Adipocyte (in vitro differentiated cells): ENCODE measurements at regions not wholly inside any gene's neighbourhood (a gene's known extent, or its start where the extent isn't known, plus 50 kb on each side); places are given as distances from the start of the nearest gene placed in this dataset.
"Not testable (repeated sequence)": the region's sequence is repeated elsewhere in the genome, so short reads cannot be mapped to it uniquely, and the experiment has no call there.

Experiments
- DNase-seq: peaks from one replicate; pipeline ENCODE4 v3.0.0-alpha.2; 2015; ENCODE audit warnings: low read depth
- H3K27me3 ChIP-seq: replicated peaks from 2 replicates; pipeline ENCODE4 v1.7.0; 2013; ENCODE audit warnings: mild to moderate bottlenecking, low read length, moderate library complexity; ENCODE audit not compliant: control insufficient read depth, insufficient read depth
- H3K36me3 ChIP-seq: 2 replicates; pipeline ENCODE4 v1.7.0; 2013; ENCODE audit warnings: low read length, mild to moderate bottlenecking, moderate library complexity; ENCODE audit not compliant: control insufficient read depth, insufficient read depth, severe bottlenecking
- H3K4me1 ChIP-seq: 2 replicates; pipeline ENCODE4 v1.7.0; 2013; ENCODE audit warnings: mild to moderate bottlenecking, low read length, moderate library complexity; ENCODE audit not compliant: control insufficient read depth, insufficient read depth
- H3K4me3 ChIP-seq: 2 replicates; pipeline ENCODE4 v1.7.0; 2013; ENCODE audit warnings: mild to moderate bottlenecking, low read length, moderate library complexity
- H3K9ac ChIP-seq: 2 replicates; pipeline ENCODE4 v1.7.0; 2013; ENCODE audit warnings: mild to moderate bottlenecking, low read length, moderate library complexity
- H3K9me3 ChIP-seq: 2 replicates; pipeline ENCODE4 v1.7.0; 2013; ENCODE audit warnings: mild to moderate bottlenecking, low read length, moderate library complexity; ENCODE audit not compliant: control insufficient read depth

GRCh38 chrX:117843749-117844148, 272.9 kb downstream of the KLHL13 start:
- no peak overlapping the region for H3K9ac ChIP-seq
- H3K9me3 ChIP-seq, result peaks cover 5% of the 10 kb centered on the region
- H3K4me1 ChIP-seq, result no peaks in the 10 kb centered on the region
- H3K36me3 ChIP-seq, result no peaks in the 10 kb centered on the region
- DNase-seq, result no peak
- no peaks in the 10 kb centered on the region for H3K27me3 ChIP-seq
- no peak overlapping the region for H3K4me3 ChIP-seq

- no peaks in the 10 kb centered on the region for H3K27me3 ChIP-seq
- H3K4me3 ChIP-seq, result no peak overlapping the region
- H3K4me1 ChIP-seq, result no peaks in the 10 kb centered on the region
- no peak for DNase-seq
- H3K9me3 ChIP-seq, result peaks cover 5% of the 10 kb centered on the region
- H3K36me3 ChIP-seq, result no peaks in the 10 kb centered on the region
- no peak overlapping the region for H3K9ac ChIP-seq
Measured at GRCh38 chrX:117840645-117841044, 276.0 kb downstream of the KLHL13 start.

- H3K9me3 ChIP-seq, result peaks cover 5% of the 10 kb centered on the region
- H3K9ac ChIP-seq, result no peak overlapping the region
- H3K36me3 ChIP-seq, result no peaks in the 10 kb centered on the region
- H3K27me3 ChIP-seq, result no peaks in the 10 kb centered on the region
- DNase-seq, result no peak
- H3K4me1 ChIP-seq, result no peaks in the 10 kb centered on the region
- no peak overlapping the region for H3K4me3 ChIP-seq
Measured at GRCh38 chrX:117839544-117839943, 277.1 kb downstream of the KLHL13 start.

- Histone ChIP-seq H3K9me3 (peaks cover 5% of the 10 kb centered on the region), H3K4me1 (no peaks in the 10 kb centered on the region), H3K27me3 (no peaks in the 10 kb centered on the region), H3K9ac (no peak overlapping the region), H3K36me3 (no peaks in the 10 kb centered on the region), H3K4me3 (no peak overlapping the region)
- no peak for DNase-seq
Measured at GRCh38 chrX:117838581-117839331, 277.9 kb downstream of the KLHL13 start.

GRCh38 chrX:117835034-117835433, 281.6 kb downstream of the KLHL13 start:
- Histone ChIP-seq H3K4me3 (no peak overlapping the region), H3K9me3 (no peaks in the 10 kb centered on the region), H3K4me1 (no peaks in the 10 kb centered on the region), H3K9ac (no peak overlapping the region), H3K27me3 (no peaks in the 10 kb centered on the region), H3K36me3 (no peaks in the 10 kb centered on the region)
- DNase-seq, result no peak

GRCh38 chrX:117834076-117834475, 282.5 kb downstream of the KLHL13 start:
- Histone ChIP-seq H3K4me3 (no peak overlapping the region), H3K9ac (no peak overlapping the region), H3K27me3 (no peaks in the 10 kb centered on the region), H3K4me1 (no peaks in the 10 kb centered on the region), H3K9me3 (no peaks in the 10 kb centered on the region), H3K36me3 (no peaks in the 10 kb centered on the region)
- DNase-seq, result no peak

GRCh38 chrX:117821472-117821871, 295.1 kb downstream of the KLHL13 start:
- not testable (repeated sequence) for H3K36me3 ChIP-seq, H3K4me1 ChIP-seq, H3K9ac ChIP-seq, H3K27me3 ChIP-seq, H3K9me3 ChIP-seq, H3K4me3 ChIP-seq, DNase-seq

- no peak for DNase-seq
- H3K27me3 ChIP-seq, result no peaks in the 10 kb centered on the region
- no peaks in the 10 kb centered on the region for H3K9me3 ChIP-seq
- H3K4me3 ChIP-seq, result no peak overlapping the region
- H3K36me3 ChIP-seq, result no peaks in the 10 kb centered on the region
- no peaks in the 10 kb centered on the region for H3K4me1 ChIP-seq
- H3K9ac ChIP-seq, result no peak overlapping the region
Measured at GRCh38 chrX:117808426-117808825, 308.2 kb downstream of the KLHL13 start.

- DNase-seq, result no peak
- Histone ChIP-seq H3K4me3 (no peak overlapping the region), H3K9ac (no peak overlapping the region), H3K27me3 (no peaks in the 10 kb centered on the region), H3K36me3 (no peaks in the 10 kb centered on the region), H3K9me3 (no peaks in the 10 kb centered on the region), H3K4me1 (no peaks in the 10 kb centered on the region)
Measured at GRCh38 chrX:117803463-117803862, 313.1 kb downstream of the KLHL13 start.

- H3K9ac ChIP-seq, result no peak overlapping the region
- no peak overlapping the region for H3K4me3 ChIP-seq
- no peaks in the 10 kb centered on the region for H3K9me3 ChIP-seq
- H3K4me1 ChIP-seq, result no peaks in the 10 kb centered on the region
- H3K36me3 ChIP-seq, result no peaks in the 10 kb centered on the region
- H3K27me3 ChIP-seq, result no peaks in the 10 kb centered on the region
- DNase-seq, result no peak
Measured at GRCh38 chrX:117788339-117788738, 328.3 kb downstream of the KLHL13 start.

GRCh38 chrX:117771384-117771783, 345.2 kb downstream of the KLHL13 start:
- no peak overlapping the region for H3K4me3 ChIP-seq
- H3K9ac ChIP-seq, result no peak overlapping the region
- no peak for DNase-seq
- no peaks in the 10 kb centered on the region for H3K27me3 ChIP-seq
- H3K9me3 ChIP-seq, result no peaks in the 10 kb centered on the region
- no peaks in the 10 kb centered on the region for H3K36me3 ChIP-seq
- H3K4me1 ChIP-seq, result no peaks in the 10 kb centered on the region
